MCF 10A (cell line): ENCODE measurements at regions not wholly inside any gene's neighbourhood (a gene's known extent, or its start where the extent isn't known, plus 50 kb on each side); places are given as distances from the start of the nearest gene placed in this dataset.

ENCODE experiments used
- BruUV-seq: library from RNA; stranded (reverse); fragments of 400-500 nt; replicated peaks from 2 replicates; lab custom pipeline; 2021; lab: Mats Ljungman, UMichigan
- CTCF ChIA-PET: fragments of 300-600 bp; sonication (Branson Sonifier 250); formaldehyde crosslinking; extraction: SDS; loops from one replicate; lab custom pipeline; 2021; ENCODE audit warnings: antibody characterized with exemption, inconsistent platforms; lab: Yijun Ruan, JAX
- POLR2A ChIA-PET: fragments of 300-600, 350-650 bp; sonication (Branson Sonifier 250); formaldehyde crosslinking; extraction: SDS; loops from one replicate; lab custom pipeline; 2020; ENCODE audit warnings: antibody characterized with exemption, inconsistent platforms; lab: Yijun Ruan, JAX
- DNase-seq: peaks from one replicate; pipeline ENCODE4 v3.0.0-alpha.2; 2018; ENCODE audit not compliant: unreplicated experiment
- H3K27ac Mint-ChIP-seq: one replicate; pipeline ENCODE4 v1.8.0; 2022; ENCODE audit warnings: mild to moderate bottlenecking, low read depth, mixed read lengths; ENCODE audit not compliant: unreplicated experiment
- H3K27me3 Mint-ChIP-seq: one replicate; pipeline ENCODE4 v1.8.0; 2022; ENCODE audit warnings: mixed read lengths; ENCODE audit not compliant: insufficient read depth, unreplicated experiment
- H3K36me3 Mint-ChIP-seq: one replicate; pipeline ENCODE4 v1.8.0; 2022; ENCODE audit warnings: mild to moderate bottlenecking, moderate library complexity, mixed read lengths; ENCODE audit not compliant: insufficient read depth, unreplicated experiment
- H3K4me1 Mint-ChIP-seq: one replicate; pipeline ENCODE4 v1.8.0; 2022; ENCODE audit warnings: mixed read lengths; ENCODE audit not compliant: insufficient read depth, unreplicated experiment
- H3K4me3 Mint-ChIP-seq: one replicate; pipeline ENCODE4 v1.8.0; 2022; ENCODE audit warnings: mild to moderate bottlenecking, moderate library complexity, mixed read lengths; ENCODE audit not compliant: unreplicated experiment
- H3K9me3 Mint-ChIP-seq: one replicate; pipeline ENCODE4 v1.8.0; 2022; ENCODE audit warnings: mixed read lengths; ENCODE audit not compliant: unreplicated experiment
- CTCF ChIP-seq: fragments of 200-600 bp; IDR thresholded peaks from one replicate; pipeline ENCODE4 v1.8.0; 2022; ENCODE audit warnings: antibody characterized with exemption, mild to moderate bottlenecking; ENCODE audit not compliant: unreplicated experiment
- intact Hi-C: fragments of 100-400 bp; cut with micrococcal nuclease; formaldehyde crosslinking; loops from 2 replicates; pipeline ENCODE4 v1.14.1; 2022

GRCh38 chr2:21228041-21228895, 104.5 kb downstream of the TDRD15 start:
- Mint-ChIP-seq H3K27me3 (no peaks in the 10 kb centered on the region), H3K36me3 (no peaks in the 10 kb centered on the region), H3K4me1 (no peaks in the 10 kb centered on the region), H3K9me3 (no peaks in the 10 kb centered on the region), H3K27ac (no peak overlapping the region), H3K4me3 (no peak overlapping the region)
- POLR2A ChIA-PET: no interaction called here
- DNase-seq: no peak
- no TSS peak for BruUV-seq
- CTCF ChIA-PET: interaction anchor here (0.6 to 0.9 kb wide), 3 partner anchors 51 to 186 kb away, joined by 3 to 5 read pairs (median 3); no protein-coding TSS in a partner anchor
- intact Hi-C loops: no loop called here
- TF ChIP-seq CTCF: no peak

- H3K27me3 Mint-ChIP-seq: no peaks in the 10 kb centered on the region
- H3K9me3 Mint-ChIP-seq: no peaks in the 10 kb centered on the region
- POLR2A ChIA-PET: no interaction called here
- CTCF ChIA-PET: interaction anchor here (0.6 kb wide), 2 partner anchors 42 to 62 kb away, joined by 4 to 5 read pairs; no protein-coding TSS in a partner anchor
- TF ChIP-seq CTCF: no peak
- H3K36me3 Mint-ChIP-seq: no peaks in the 10 kb centered on the region
- no peaks in the 10 kb centered on the region for H3K4me1 Mint-ChIP-seq
- no peak for DNase-seq
- H3K4me3 Mint-ChIP-seq: no peak overlapping the region
- intact Hi-C loops: no loop called here
- BruUV-seq: no TSS peak
- no peak overlapping the region for H3K27ac Mint-ChIP-seq
These were observed 105.5 kb downstream of the TDRD15 start for GRCh38 chr2:21229302-21229701.

GRCh38 chr2:21230140-21230539, 106.4 kb downstream of the TDRD15 start:
- CTCF ChIA-PET: no interaction called here
- Mint-ChIP-seq H3K4me1 (no peaks in the 10 kb centered on the region), H3K36me3 (no peaks in the 10 kb centered on the region), H3K9me3 (no peaks in the 10 kb centered on the region), H3K4me3 (no peak overlapping the region), H3K27ac (no peak overlapping the region), H3K27me3 (no peaks in the 10 kb centered on the region)
- DNase-seq: no peak
- no TSS peak for BruUV-seq
- intact Hi-C loops: no loop called here
- TF ChIP-seq CTCF: no peak
- POLR2A ChIA-PET: no interaction called here

GRCh38 chr2:21231985-21232384, 108.2 kb downstream of the TDRD15 start:
- Mint-ChIP-seq H3K27ac (no peak overlapping the region), H3K36me3 (no peaks in the 10 kb centered on the region), H3K4me1 (no peaks in the 10 kb centered on the region), H3K27me3 (no peaks in the 10 kb centered on the region), H3K4me3 (no peak overlapping the region), H3K9me3 (no peaks in the 10 kb centered on the region)
- intact Hi-C loops: no loop called here
- no peak for TF ChIP-seq CTCF
- ChIA-PET CTCF (interaction anchor here (0.7 kb wide), 1 partner anchor 511 kb away, joined by 4 read pairs; no protein-coding TSS in a partner anchor), POLR2A (interaction anchor here (0.7 kb wide), 1 partner anchor 1760 kb away, joined by 3 read pairs; no protein-coding TSS in a partner anchor)
- no peak for DNase-seq
- BruUV-seq: no TSS peak
